Motor neuron (in vitro differentiated cells): ENCODE measurements at regions not wholly inside any gene's neighbourhood (a gene's known extent, or its start where the extent isn't known, plus 50 kb on each side); places are given as distances from the start of the nearest gene placed in this dataset.

Source experiments
- ATAC-seq, 8 experiments: fragments of 200-7000 bp; cut with Tn5 transposase; replicated peaks in 6 of 8; 2 replicates each; pipeline ENCODE4 v1.8.0; 2021; ENCODE audit warnings: mild to moderate bottlenecking in 8 of 8, moderate library complexity in 8 of 8
- H3K27ac ChIP-seq, 2 donors: fragments of 250-450 bp; sonication (Bioruptor Pico); 2 replicates each; pipeline ENCODE4 v1.9.0; 2021; ENCODE audit warnings: antibody characterized with exemption in 2 of 2, mild to moderate bottlenecking in 2 of 2, moderate library complexity in 1 of 2
- H3K4me1 ChIP-seq, 2 donors: fragments of 250-450 bp; sonication (Bioruptor Pico); replicated peaks in 1 of 2; 2 replicates each; pipeline ENCODE4 v1.6.1; 2021; ENCODE audit warnings: antibody characterized with exemption in 2 of 2, mild to moderate bottlenecking in 2 of 2, moderate library complexity in 1 of 2
- H3K4me3 ChIP-seq, 5 donors: fragments of 250-450 bp; sonication (Bioruptor Pico); 2 replicates each; pipeline ENCODE4 v1.9.0; 2021; ENCODE audit warnings: antibody characterized with exemption in 5 of 5, mild to moderate bottlenecking in 5 of 5, moderate library complexity in 4 of 5
- WGBS, 10 experiments: fragments of 450-650 bp; shearing (Covaris generic); methylation state at CpG; one replicate each; pipeline ENCODE4 v1.0.0; 2022; 5-methylcytosine and 5-hydroxymethylcytosine counted together
- in situ Hi-C, 9 experiments: fragments of 400-800 bp; cut with MboI; loops; one replicate each; pipeline ENCODE4 v1.15.0; 2021; ENCODE audit warnings: low sequenced_read_pairs in 9 of 9, low pct_unique_long_range_greater_than_20kb in 2 of 9; ENCODE audit not compliant: unreplicated experiment in 9 of 9

- H3K4me3 ChIP-seq = no peak overlapping the region
- no peak overlapping the region for H3K27ac ChIP-seq
- in situ Hi-C loops = no loop called here
- WGBS, 10 experiments = 46 to 100% (median 92%) methylated on average over 1 to 3 of the region's 3 CpGs; no CpG with 5 or more reads in 5 of the 10 experiments
- peaks cover 0 to 4% of the 10 kb centered on the region in 2 donors for H3K4me1 ChIP-seq
- ATAC-seq = no peak
Measured at GRCh38 chr17:5635949-5636348, 51.6 kb upstream of the NLRP1 start.

DNA sequence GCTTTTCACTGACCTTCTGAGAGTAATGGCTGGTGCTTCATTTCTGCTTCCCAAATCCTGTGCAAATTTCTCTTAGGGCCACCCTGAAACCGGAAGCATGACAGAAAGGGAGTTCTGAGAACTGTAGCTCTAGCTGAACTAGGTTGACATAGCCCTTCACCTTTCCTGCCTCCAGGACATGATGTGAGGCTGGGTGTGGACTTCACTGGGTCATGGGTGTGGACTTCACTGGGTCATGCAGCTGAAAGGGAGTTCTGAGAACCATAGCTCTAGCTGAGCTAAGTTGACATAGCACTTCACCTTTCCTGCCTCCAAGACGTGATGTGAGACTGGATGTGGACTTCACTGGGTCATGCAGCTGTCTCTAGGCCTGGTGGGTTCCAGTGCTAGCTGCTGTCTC is 54.3 kb upstream of the NLRP1 start:
- 0 to 100% (median 56%) methylated on average over 1 to 2 of the region's 2 CpGs; no CpG with 5 or more reads in 7 of the 10 experiments for WGBS, 10 experiments
- Histone ChIP-seq H3K27ac (no peak overlapping the region), H3K4me3 (no peak overlapping the region), H3K4me1 (no peaks in the 10 kb centered on the region)
- peak in 1 of 8 experiments; percentile 78 for ATAC-seq
- in situ Hi-C loops = no loop called here

GRCh38 chr17:5640726-5641125 is 56.4 kb upstream of the NLRP1 start:
- Histone ChIP-seq H3K4me1 (no peaks in the 10 kb centered on the region), H3K27ac (no peak overlapping the region), H3K4me3 (no peak overlapping the region)
- 0 to 83% (median 81%) methylated on average over 1 to 2 of the region's 2 CpGs; no CpG with 5 or more reads in 6 of the 10 experiments for WGBS, 10 experiments
- no peak for ATAC-seq
- in situ Hi-C loops = no loop called here

DNA sequence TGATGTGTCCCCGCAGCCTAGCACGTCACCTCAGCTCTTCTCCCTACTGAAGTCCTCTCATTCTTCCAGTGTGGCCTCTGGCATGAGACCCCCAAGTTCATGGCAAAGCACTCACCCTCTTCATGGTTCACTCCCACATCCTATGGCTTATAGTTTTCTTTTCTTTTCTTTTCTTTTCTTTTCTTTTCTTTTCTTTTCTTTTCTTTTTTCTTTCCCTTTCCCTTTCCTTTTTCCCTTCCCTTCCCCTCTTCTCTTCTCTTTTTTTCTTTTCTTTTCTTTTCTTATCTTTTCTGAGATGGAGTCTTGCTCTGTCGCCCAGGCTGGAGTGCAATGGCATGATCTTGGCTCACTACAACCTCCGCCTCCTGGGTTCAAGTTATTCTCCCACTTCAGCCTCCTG is 58.4 kb upstream of the NLRP1 start:
- Histone ChIP-seq H3K27ac (no peak overlapping the region), H3K4me1 (no peaks in the 10 kb centered on the region), H3K4me3 (no peak overlapping the region)
- no peak for ATAC-seq
- 39 to 100% (median 91%) methylated on average over 1 to 4 of the region's 4 CpGs; no CpG with 5 or more reads in 1 of the 10 experiments for WGBS, 10 experiments
- in situ Hi-C loops = no loop called here

GRCh38 chr17:5644065-5644464 is 59.8 kb upstream of the NLRP1 start:
- Histone ChIP-seq H3K4me1 (no peaks in the 10 kb centered on the region), H3K27ac (no peak overlapping the region), H3K4me3 (no peak overlapping the region)
- in situ Hi-C loops = no loop called here
- WGBS, 10 experiments = 80 to 90% methylated on average over 1 to 2 of the region's 3 CpGs; no CpG with 5 or more reads in 8 of the 10 experiments
- no peak for ATAC-seq

DNA sequence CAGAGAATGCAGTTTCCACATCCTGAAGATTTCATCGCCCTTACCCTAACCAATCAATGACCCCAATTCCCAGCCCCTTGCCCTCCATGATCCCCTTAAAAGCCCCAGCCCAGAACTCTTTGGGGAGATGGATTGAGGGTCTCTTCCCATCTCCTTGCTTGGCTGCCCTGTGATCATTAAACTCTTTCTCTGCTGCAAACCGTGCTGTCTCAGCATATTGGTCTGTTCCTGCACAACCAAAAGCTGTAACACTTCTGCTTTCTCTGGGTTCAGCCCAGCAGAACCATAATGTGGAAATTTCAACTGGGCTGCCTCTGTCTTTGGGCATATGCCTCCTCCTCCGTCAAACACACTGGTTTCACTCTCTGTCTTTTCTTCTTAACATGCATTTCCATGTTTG is 67.0 kb upstream of the NLRP1 start:
- WGBS, 10 experiments = 0 to 62% (median 17%) methylated on average over 1 to 3 of the region's 3 CpGs; no CpG with 5 or more reads in 3 of the 10 experiments
- H3K4me1 ChIP-seq = no peaks in the 10 kb centered on the region
- in situ Hi-C loops = no loop called here
- H3K27ac ChIP-seq = no peak overlapping the region
- no peak for ATAC-seq
- H3K4me3 ChIP-seq = no peak overlapping the region

DNA sequence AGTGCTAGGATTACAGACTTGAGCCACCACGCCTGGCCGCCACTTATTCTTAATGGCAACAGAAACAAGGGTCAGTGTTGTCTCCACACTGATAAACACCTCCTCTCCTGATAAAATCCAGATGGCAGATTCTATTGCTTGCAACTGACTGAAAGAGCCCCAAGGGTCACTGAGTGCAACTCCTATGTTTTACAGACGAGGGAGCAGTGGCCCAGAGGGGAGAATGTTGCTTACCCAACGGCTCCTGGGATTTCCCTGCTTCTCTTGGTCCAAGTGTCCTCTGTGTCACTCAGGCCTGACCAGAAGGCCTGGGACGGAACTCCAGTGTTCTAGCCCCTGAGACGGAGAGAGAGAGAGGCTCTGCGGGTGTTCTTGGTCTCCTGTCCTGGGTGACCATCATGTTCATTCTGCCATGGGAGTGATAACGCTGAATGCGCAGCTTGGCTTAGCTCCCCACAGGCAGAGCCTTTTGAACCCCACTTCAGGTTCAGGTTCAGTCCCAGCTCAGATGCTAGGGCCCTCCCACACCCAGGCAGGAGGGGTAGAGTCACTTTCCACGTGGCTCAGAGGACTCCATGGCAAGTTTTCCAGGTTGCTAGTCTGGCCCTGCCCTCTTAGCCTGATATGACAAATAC is 77.3 kb upstream of the NLRP1 start:
- H3K4me1 ChIP-seq = peaks cover 3 to 8% of the 10 kb centered on the region in 2 donors
- no peak for ATAC-seq
- 0 to 93% (median 67%) methylated on average over 2 to 7 of the region's 10 CpGs; no CpG with 5 or more reads in 3 of the 10 experiments for WGBS, 10 experiments
- H3K4me3 ChIP-seq = no peak overlapping the region
- in situ Hi-C loops = no loop called here
- no peak overlapping the region for H3K27ac ChIP-seq

- Histone ChIP-seq H3K4me1 (peaks cover 3 to 8% of the 10 kb centered on the region in 2 donors), H3K4me3 (no peak overlapping the region), H3K27ac (no peak overlapping the region)
- 22 to 89% (median 64%) methylated on average over 2 to 5 of the region's 7 CpGs; no CpG with 5 or more reads in 3 of the 10 experiments for WGBS, 10 experiments
- peak in 2 of 8 experiments; percentile 35 to 36 for ATAC-seq
- in situ Hi-C loops = no loop called here
Measured at GRCh38 chr17:5662409-5663085, 78.2 kb upstream of the NLRP1 start.

- Histone ChIP-seq H3K4me3 (no peak overlapping the region), H3K4me1 (peaks cover 3 to 8% of the 10 kb centered on the region in 2 donors), H3K27ac (no peak overlapping the region)
- 23 to 75% (median 60%) methylated on average over 2 to 6 of the region's 12 CpGs; no CpG with 5 or more reads in 6 of the 10 experiments for WGBS, 10 experiments
- in situ Hi-C loops = no loop called here
- ATAC-seq = peak in 5 of 8 experiments; percentile 88 to 98 (median 92)
Measured at GRCh38 chr17:5665164-5665563, 80.9 kb upstream of the NLRP1 start.

GRCh38 chr17:5667871-5668270 is 83.6 kb upstream of the NLRP1 start:
- no peak overlapping the region for H3K27ac ChIP-seq
- H3K4me3 ChIP-seq = no peak overlapping the region
- H3K4me1 ChIP-seq = peaks cover 3 to 8% of the 10 kb centered on the region in 2 donors
- in situ Hi-C loops = no loop called here
- 0 to 100% (median 34%) methylated on average over 1 to 5 of the region's 6 CpGs; no CpG with 5 or more reads in 3 of the 10 experiments for WGBS, 10 experiments
- peak in 1 of 8 experiments; percentile 39 for ATAC-seq

GRCh38 chr17:5668557-5669138 is 84.3 kb upstream of the NLRP1 start:
- H3K4me1 ChIP-seq = peaks cover 3 to 8% of the 10 kb centered on the region in 2 donors
- in situ Hi-C loops = no loop called here
- H3K4me3 ChIP-seq = no peak overlapping the region
- H3K27ac ChIP-seq = no peak overlapping the region
- no peak for ATAC-seq
- 0 to 78% (median 40%) methylated on average over 1 to 2 of the region's 2 CpGs; no CpG with 5 or more reads in 1 of the 10 experiments for WGBS, 10 experiments

- in situ Hi-C loops = no loop called here
- Histone ChIP-seq H3K4me3 (no peak overlapping the region), H3K27ac (no peak overlapping the region), H3K4me1 (peaks cover 3 to 8% of the 10 kb centered on the region in 2 donors)
- no peak for ATAC-seq
- 0 to 100% (median 68%) methylated on average over 1 to 3 of the region's 5 CpGs; no CpG with 5 or more reads in 4 of the 10 experiments for WGBS, 10 experiments
Measured at GRCh38 chr17:5669191-5669590, 84.9 kb upstream of the NLRP1 start.

- Histone ChIP-seq H3K4me3 (no peak overlapping the region), H3K27ac (no peak overlapping the region), H3K4me1 (peaks cover 9 to 15% of the 10 kb centered on the region in 2 donors)
- in situ Hi-C loops = no loop called here
- 90% methylated on average over 2 of the region's 3 CpGs; no CpG with 5 or more reads in 9 of the 10 experiments for WGBS, 10 experiments
- no peak for ATAC-seq
Measured at GRCh38 chr17:5672141-5672540, 87.8 kb upstream of the NLRP1 start.
